B cell (primary cell): ENCODE measurements at regions not wholly inside any gene's neighbourhood (a gene's known extent, or its start where the extent isn't known, plus 50 kb on each side); places are given as distances from the start of the nearest gene placed in this dataset.

Source experiments
- CTCF ChIP-seq: fragments of 200-600 bp; IDR thresholded peaks from one replicate; pipeline ENCODE4 v1.8.0; 2022; ENCODE audit warnings: antibody characterized with exemption, mild to moderate bottlenecking
- EZH2 ChIP-seq: IDR thresholded peaks from 2 replicates; pipeline ENCODE4 v1.6.1; 2012; ENCODE audit warnings: borderline replicate concordance, low read depth, mild to moderate bottlenecking, moderate library complexity, low read length; ENCODE audit not compliant: insufficient read depth, poor library complexity, severe bottlenecking

- TF ChIP-seq CTCF: no peak
- no peak for TF ChIP-seq EZH2
Measured at GRCh38 chr21:16514316-16514715, 784.5 kb downstream of the USP25 start.
